ENCODE measurements at regions not wholly inside any gene's neighbourhood (a gene's known extent, or its start where the extent isn't known, plus 50 kb on each side); places are given as distances from the start of the nearest gene placed in this dataset.

DNA sequence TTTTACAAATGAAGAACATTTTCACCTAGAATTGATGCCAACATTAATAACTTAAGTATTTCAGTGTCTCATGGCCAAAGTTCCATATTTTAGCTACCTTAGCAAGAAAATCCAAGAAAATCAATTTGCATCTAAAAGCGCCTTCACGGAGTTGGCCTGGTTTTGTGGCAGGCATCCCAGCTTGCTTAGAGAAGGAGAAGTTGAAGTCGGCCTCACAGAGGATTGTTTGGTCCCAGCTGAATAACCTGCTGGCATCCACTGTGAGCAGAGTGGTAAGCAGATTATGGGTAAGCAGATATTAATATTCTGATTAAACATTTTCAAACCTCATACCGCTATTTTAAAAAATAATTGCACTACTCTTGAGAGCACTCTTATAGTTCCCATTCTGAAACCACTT, 62.3 kb upstream of the STARD13 start:
- H4K5ac ChIP-seq (ENCODE audit: insufficient read length, low read depth, low read length) = no peak overlapping the region
- no peak overlapping the region for H3K4me3 Mint-ChIP-seq
- no CpG with 5 or more reads among the region's 4 CpGs for WGBS (ENCODE audit: extremely low coverage, insufficient read length, low lambda C conversion rate)
- no peaks in the 10 kb centered on the region for H4K20me1 ChIP-seq (ENCODE audit: control insufficient read depth, insufficient read depth, insufficient read length)
- no peak overlapping the region for H4K8ac ChIP-seq (replicated peaks; ENCODE audit: insufficient read length, low read depth, low read length)
- peaks cover 2% of the 10 kb centered on the region; the same call in 1 of the 2 replicates for H3K27me3 ChIP-seq (ENCODE audit: insufficient read depth, low read length)
- no peak overlapping the region for H2AK5ac ChIP-seq (ENCODE audit: insufficient read length, low read length)
- no peak overlapping the region for H3K14ac ChIP-seq (ENCODE audit: insufficient read depth, low read length)
- no peak overlapping the region for H3K27ac ChIP-seq (ENCODE audit: insufficient read length, low read depth, low read length)
- no peak overlapping the region for H3T11ph ChIP-seq (ENCODE audit: low read length)
- no peak overlapping the region for H4K91ac ChIP-seq (ENCODE audit: insufficient read length, low read depth, low read length)
- DNase-seq = no peak
- no peaks in the 10 kb centered on the region; the same call in 1 of the 2 replicates for H3K4me1 ChIP-seq (ENCODE audit: insufficient read depth, low read length)
- H3K23me2 ChIP-seq (ENCODE audit: insufficient read length, low read depth, low read length, poor library complexity, severe bottlenecking) = peaks cover 5% of the 10 kb centered on the region
- TF ChIP-seq, protein P1, sequence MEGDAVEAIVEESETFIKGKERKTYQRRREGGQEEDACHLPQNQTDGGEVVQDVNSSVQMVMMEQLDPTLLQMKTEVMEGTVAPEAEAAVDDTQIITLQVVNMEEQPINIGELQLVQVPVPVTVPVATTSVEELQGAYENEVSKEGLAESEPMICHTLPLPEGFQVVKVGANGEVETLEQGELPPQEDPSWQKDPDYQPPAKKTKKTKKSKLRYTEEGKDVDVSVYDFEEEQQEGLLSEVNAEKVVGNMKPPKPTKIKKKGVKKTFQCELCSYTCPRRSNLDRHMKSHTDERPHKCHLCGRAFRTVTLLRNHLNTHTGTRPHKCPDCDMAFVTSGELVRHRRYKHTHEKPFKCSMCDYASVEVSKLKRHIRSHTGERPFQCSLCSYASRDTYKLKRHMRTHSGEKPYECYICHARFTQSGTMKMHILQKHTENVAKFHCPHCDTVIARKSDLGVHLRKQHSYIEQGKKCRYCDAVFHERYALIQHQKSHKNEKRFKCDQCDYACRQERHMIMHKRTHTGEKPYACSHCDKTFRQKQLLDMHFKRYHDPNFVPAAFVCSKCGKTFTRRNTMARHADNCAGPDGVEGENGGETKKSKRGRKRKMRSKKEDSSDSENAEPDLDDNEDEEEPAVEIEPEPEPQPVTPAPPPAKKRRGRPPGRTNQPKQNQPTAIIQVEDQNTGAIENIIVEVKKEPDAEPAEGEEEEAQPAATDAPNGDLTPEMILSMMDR (conservative IDR thresholded peaks at IDR 0.05) = no peak
- H2BK15ac ChIP-seq (ENCODE audit: low read depth, low read length) = no peak overlapping the region
- no peak overlapping the region for H2BK12ac ChIP-seq (ENCODE audit: insufficient read length, low read depth, low read length)
- no peak overlapping the region for H3K9ac ChIP-seq (ENCODE audit: extremely low read depth, insufficient read length, low read length)
- H3K27me3 Mint-ChIP-seq (ENCODE audit: low read depth) = peaks cover 41% of the 10 kb centered on the region
- H2BK120ac ChIP-seq (ENCODE audit: low read depth, low read length, poor library complexity, severe bottlenecking) = no peak overlapping the region
- H2BK20ac ChIP-seq (ENCODE audit: low read depth, low read length, poor library complexity, severe bottlenecking) = no peak overlapping the region
- H3K79me1 ChIP-seq (ENCODE audit: insufficient read depth, low read depth, low read length, poor library complexity, severe bottlenecking) = no peaks in the 10 kb centered on the region
- 0 out of 5 replicates have a peak, but pooled peaks cover 0 to 2% of the 10 kb centered on the region in 2 experiments for H3K9me3 Mint-ChIP-seq
- H3K9me3 ChIP-seq (ENCODE audit: control insufficient read depth, low read depth, low read length) = no peaks in the 10 kb centered on the region
- H3K4me2 ChIP-seq (ENCODE audit: insufficient read depth, insufficient read length, low read length) = no peak overlapping the region
- H3K27ac Mint-ChIP-seq = no peak overlapping the region
- H3K56ac ChIP-seq (ENCODE audit: insufficient read length, low read depth, low read length) = no peak overlapping the region
- H2BK5ac ChIP-seq (ENCODE audit: insufficient read length, low read length) = no peak overlapping the region
- no peak overlapping the region for H3K18ac ChIP-seq (ENCODE audit: insufficient read length, low read depth, low read length)
- no peak overlapping the region for H3K4ac ChIP-seq (ENCODE audit: low read depth, low read length)
- no peaks in the 10 kb centered on the region; a peak in 2 of 7 replicates for H3K36me3 Mint-ChIP-seq (ENCODE audit: insufficient read depth in 1 of 3, low read depth in 3 of 3)
- H3K23ac ChIP-seq (ENCODE audit: insufficient read length, low read depth, low read length) = no peak overlapping the region
- no peaks in the 10 kb centered on the region for H3K79me2 ChIP-seq (ENCODE audit: insufficient read depth, low read length)
- H3K4me1 Mint-ChIP-seq = peaks cover 12 to 16% of the 10 kb centered on the region in 2 experiments
- no peak overlapping the region for H2AFZ ChIP-seq (ENCODE audit: low read length)
